H7 (cell line): ENCODE measurements at regions not wholly inside any gene's neighbourhood (a gene's known extent, or its start where the extent isn't known, plus 50 kb on each side); places are given as distances from the start of the nearest gene placed in this dataset.

Experiments
- DNase-seq: peaks from one replicate; pipeline ENCODE4 v3.0.0; 2012
- H3K27me3 ChIP-seq: 2 replicates; pipeline ENCODE4 v1.6.0; 2011; ENCODE audit warnings: mild to moderate bottlenecking, low read length; ENCODE audit not compliant: control insufficient read depth, insufficient read depth
- H3K36me3 ChIP-seq: replicated peaks from 2 replicates; pipeline ENCODE4 v1.5.1; 2011; ENCODE audit warnings: low read length; ENCODE audit not compliant: control insufficient read depth, insufficient read depth
- H3K4me3 ChIP-seq: 2 replicates; pipeline ENCODE4 v1.5.1; 2011; ENCODE audit warnings: low read depth, mild to moderate bottlenecking, control low read depth, low read length, moderate library complexity; ENCODE audit not compliant: insufficient read depth

GRCh38 chr1:216905137-216905536 is 181.9 kb upstream of the ESRRG start:
- Histone ChIP-seq H3K27me3 (no peaks in the 10 kb centered on the region), H3K4me3 (no peak overlapping the region), H3K36me3 (no peaks in the 10 kb centered on the region)
- DNase-seq, result no peak

GRCh38 chr1:216904471-216904870 is 181.2 kb upstream of the ESRRG start:
- no peaks in the 10 kb centered on the region for H3K36me3 ChIP-seq
- no peak for DNase-seq
- H3K4me3 ChIP-seq, result no peak overlapping the region
- no peaks in the 10 kb centered on the region for H3K27me3 ChIP-seq

GRCh38 chr1:216903382-216903740 is 180.1 kb upstream of the ESRRG start:
- Histone ChIP-seq H3K27me3 (no peaks in the 10 kb centered on the region), H3K4me3 (no peak overlapping the region), H3K36me3 (no peaks in the 10 kb centered on the region)
- DNase-seq, result no peak

- no peaks in the 10 kb centered on the region for H3K27me3 ChIP-seq
- H3K4me3 ChIP-seq, result no peak overlapping the region
- no peaks in the 10 kb centered on the region for H3K36me3 ChIP-seq
- DNase-seq, result no peak
Observed at GRCh38 chr1:216902669-216903381, 179.6 kb upstream of the ESRRG start.

- Histone ChIP-seq H3K36me3 (no peaks in the 10 kb centered on the region), H3K27me3 (no peaks in the 10 kb centered on the region), H3K4me3 (no peak overlapping the region)
- no peak for DNase-seq
Observed at GRCh38 chr1:216900116-216900620, 176.9 kb upstream of the ESRRG start.

GRCh38 chr1:216898801-216899200 is 175.6 kb upstream of the ESRRG start:
- no peaks in the 10 kb centered on the region for H3K36me3 ChIP-seq
- no peak for DNase-seq
- H3K27me3 ChIP-seq, result no peaks in the 10 kb centered on the region
- no peak overlapping the region for H3K4me3 ChIP-seq

- no peak overlapping the region for H3K4me3 ChIP-seq
- DNase-seq, result no peak
- no peaks in the 10 kb centered on the region for H3K36me3 ChIP-seq
- H3K27me3 ChIP-seq, result no peaks in the 10 kb centered on the region
Observed at GRCh38 chr1:216896146-216896545, 172.9 kb upstream of the ESRRG start.

- no peaks in the 10 kb centered on the region for H3K36me3 ChIP-seq
- no peak for DNase-seq
- H3K4me3 ChIP-seq, result no peak overlapping the region
- no peaks in the 10 kb centered on the region for H3K27me3 ChIP-seq
Observed at GRCh38 chr1:216894494-216894893, 171.3 kb upstream of the ESRRG start.

GRCh38 chr1:216892581-216893160 is 169.4 kb upstream of the ESRRG start:
- Histone ChIP-seq H3K27me3 (no peaks in the 10 kb centered on the region), H3K4me3 (no peak overlapping the region), H3K36me3 (no peaks in the 10 kb centered on the region)
- no peak for DNase-seq

- Histone ChIP-seq H3K27me3 (no peaks in the 10 kb centered on the region), H3K4me3 (no peak overlapping the region), H3K36me3 (no peaks in the 10 kb centered on the region)
- no peak for DNase-seq
Observed at GRCh38 chr1:216890871-216891270, 167.6 kb upstream of the ESRRG start.

GRCh38 chr1:216888731-216889130 is 165.5 kb upstream of the ESRRG start:
- no peak for DNase-seq
- no peaks in the 10 kb centered on the region for H3K36me3 ChIP-seq
- H3K4me3 ChIP-seq, result no peak overlapping the region
- no peaks in the 10 kb centered on the region for H3K27me3 ChIP-seq

GRCh38 chr1:216887032-216887431 is 163.8 kb upstream of the ESRRG start:
- H3K36me3 ChIP-seq, result no peaks in the 10 kb centered on the region
- DNase-seq, result no peak
- no peak overlapping the region for H3K4me3 ChIP-seq
- H3K27me3 ChIP-seq, result no peaks in the 10 kb centered on the region

GRCh38 chr1:216884614-216885229 is 161.5 kb upstream of the ESRRG start:
- H3K4me3 ChIP-seq, result no peak overlapping the region
- H3K36me3 ChIP-seq, result no peaks in the 10 kb centered on the region
- no peak for DNase-seq
- no peaks in the 10 kb centered on the region for H3K27me3 ChIP-seq

GRCh38 chr1:216883518-216883917 is 160.3 kb upstream of the ESRRG start:
- no peaks in the 10 kb centered on the region for H3K36me3 ChIP-seq
- no peaks in the 10 kb centered on the region for H3K27me3 ChIP-seq
- H3K4me3 ChIP-seq, result no peak overlapping the region
- peak; percentile 11 for DNase-seq

GRCh38 chr1:216881695-216882094 is 158.5 kb upstream of the ESRRG start:
- no peak for DNase-seq
- H3K4me3 ChIP-seq, result no peak overlapping the region
- no peaks in the 10 kb centered on the region for H3K27me3 ChIP-seq
- H3K36me3 ChIP-seq, result no peaks in the 10 kb centered on the region
